Spleen (tissue), 11 donors: ENCODE measurements at regions not wholly inside any gene's neighbourhood (a gene's known extent, or its start where the extent isn't known, plus 50 kb on each side); places are given as distances from the start of the nearest gene placed in this dataset.
A peak's percentile ranks its signal among the peaks of the same experiment; 100 is the strongest.

Experiments used
- DNase-seq: peaks from one replicate; pipeline ENCODE4 v3.0.0-alpha.2; 2020
- H3K27ac ChIP-seq, 8 donors: fragments of 200-600 bp; sonication (generic) in 7 of 8; 1 replicate in 4 of 8; 2 replicates in 4 of 8; pipeline versions ENCODE4 v1.5.0 to v1.8.0; 2016 to 2021; ENCODE audit warnings: inconsistent platforms in 4 of 8, mild to moderate bottlenecking in 4 of 8, moderate library complexity in 1 of 8
- H3K27me3 ChIP-seq, 7 donors: fragments of 200-600 bp; sonication (generic) in 6 of 7; replicated peaks in 1 of 7; 1 replicate in 4 of 7; 2 replicates in 3 of 7; pipeline versions ENCODE4 v1.5.0 to v1.8.0; 2016 to 2021; ENCODE audit warnings: inconsistent platforms in 3 of 7, mild to moderate bottlenecking in 1 of 7
- H3K36me3 ChIP-seq, 6 donors: fragments of 200-600 bp; sonication (generic) in 5 of 6; 1 replicate in 4 of 6; 2 replicates in 2 of 6; pipeline versions ENCODE4 v1.5.0 to v1.8.0; 2016 to 2021; ENCODE audit warnings: inconsistent platforms in 2 of 6
- H3K4me1 ChIP-seq, 6 donors: fragments of 200-600 bp; sonication (generic) in 5 of 6; 1 replicate in 3 of 6; 2 replicates in 3 of 6; pipeline versions ENCODE4 v1.5.0 to v1.8.0; 2016 to 2021; ENCODE audit warnings: inconsistent platforms in 3 of 6
- H3K4me3 ChIP-seq, 8 donors: fragments of 200-600 bp; sonication (generic) in 7 of 8; 1 replicate in 4 of 8; 2 replicates in 4 of 8; pipeline versions ENCODE4 v1.5.0 to v1.8.0; 2016 to 2021; ENCODE audit warnings: inconsistent platforms in 4 of 8, mild to moderate bottlenecking in 4 of 8, moderate library complexity in 2 of 8
- H3K9me3 ChIP-seq, 8 donors: fragments of 200-600 bp; sonication (generic) in 7 of 8; 1 replicate in 4 of 8; 2 replicates in 4 of 8; pipeline versions ENCODE4 v1.5.0 to v1.8.0; 2016 to 2021; ENCODE audit warnings: inconsistent platforms in 4 of 8
- POLR2A ChIP-seq, 3 donors: fragments of 450-650 bp; IDR thresholded peaks; one replicate each; pipeline ENCODE4 v1.5.1; 2017; ENCODE audit warnings: antibody characterized with exemption in 3 of 3, mild to moderate bottlenecking in 1 of 3
- POLR2AphosphoS5 ChIP-seq, 3 donors: sonication (generic); formaldehyde crosslinking; IDR thresholded peaks; one replicate each; pipeline ENCODE4 v1.5.1; 2017; ENCODE audit warnings: antibody characterized with exemption in 3 of 3
- WGBS, 5 donors: extraction: QIAGEN DNeasy Blood & Tissue Kit in 3 of 5; methylation state at CpG; one replicate each; pipeline versions ENCODE4 v1.1.5 to v1.1.7; 2013 to 2018; 5-methylcytosine and 5-hydroxymethylcytosine counted together
- intact Hi-C: fragments of 100-400 bp; cut with DNase I; formaldehyde crosslinking; loops from one replicate; pipeline ENCODE4 v1.15.0; 2023; ENCODE audit warnings: low total_unique reads
- TF ChIP-seq, protein P1 (sequence below), 11 experiments: fragments of 200-600 bp in 7 of 11; fragments of 450-650 bp in 4 of 11; sonication (generic) in 4 of 11; IDR thresholded peaks in 8 of 11; conservative IDR thresholded peaks in 3 of 11; 1 replicate in 7 of 11; 2 replicates in 4 of 11; pipeline versions ENCODE4 v1.4.0 to v1.8.0; 2016 to 2021; ENCODE audit warnings: antibody characterized with exemption in 11 of 11, inconsistent platforms in 4 of 11, mild to moderate bottlenecking in 1 of 11
- donor health status: healthy with polysubstance abuse.
- donor health status: DM: no; HTN: no; CAD: no; lungs with moderate emphysema.
- donor health status: DM: no; HTN: no; CAD: no.
- donor health status: Bipolar disorder and iron deficiency.
- donor health status: healthy.
- donor health status: DM: no; HTN: no; CAD: no.
- donor health status: DM: yes; HTN: yes; CAD: no.

DNA sequence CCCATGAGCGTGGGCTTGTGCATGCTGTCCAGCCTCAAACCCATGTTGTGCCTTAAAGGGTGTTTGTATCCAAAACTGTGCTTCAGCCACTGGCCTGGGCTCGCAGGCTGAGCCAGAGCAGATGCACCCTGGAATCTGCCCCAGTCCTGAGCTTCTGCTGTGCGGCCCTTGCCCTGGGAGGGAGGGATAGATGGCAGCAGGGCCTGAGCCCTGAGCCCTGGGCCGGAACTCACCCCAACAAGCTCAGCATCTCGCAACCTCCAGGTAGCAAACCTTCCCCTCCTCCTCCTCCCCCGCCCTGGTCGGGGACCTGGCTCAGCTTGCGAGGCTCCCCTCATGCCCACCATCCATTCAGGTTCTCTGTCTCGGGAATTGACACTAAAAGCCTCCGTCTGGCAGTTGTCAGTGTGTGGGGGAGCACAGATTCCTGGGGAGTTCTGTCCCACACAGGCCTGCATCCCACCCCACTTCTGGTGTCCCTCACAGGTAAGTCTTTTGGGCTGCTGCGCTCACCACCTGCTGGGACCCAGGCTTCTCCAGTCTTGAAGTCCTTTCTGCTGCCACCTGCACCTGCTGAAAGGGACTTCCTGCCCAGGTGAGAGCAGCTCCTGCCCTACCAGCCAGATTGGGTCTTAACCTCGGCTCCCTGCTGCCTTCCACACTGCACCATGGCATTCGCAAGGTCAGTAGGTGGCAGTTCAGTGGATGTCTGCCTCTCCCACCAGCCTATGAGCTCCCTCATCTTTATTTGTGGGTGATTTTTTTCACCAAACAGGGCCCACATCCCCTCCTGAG is 55.2 kb upstream of the OLFM1 start:
- no peaks in the 10 kb centered on the region for H3K36me3 ChIP-seq
- H3K9me3 ChIP-seq = no peaks in the 10 kb centered on the region
- DNase-seq = peak; percentile 43
- no peaks in the 10 kb centered on the region for H3K4me1 ChIP-seq
- 77 to 84% (median 82%) methylated on average over 12 to 13 of the region's 13 CpGs for whole genome bisulfite sequencing, 5 donors
- no peak overlapping the region for H3K4me3 ChIP-seq
- no peak overlapping the region for H3K27ac ChIP-seq
- intact Hi-C loops = no loop called here
- peaks cover 0 to 42% (median 0%) of the 10 kb centered on the region in 7 donors for H3K27me3 ChIP-seq
- TF ChIP-seq, protein P1, sequence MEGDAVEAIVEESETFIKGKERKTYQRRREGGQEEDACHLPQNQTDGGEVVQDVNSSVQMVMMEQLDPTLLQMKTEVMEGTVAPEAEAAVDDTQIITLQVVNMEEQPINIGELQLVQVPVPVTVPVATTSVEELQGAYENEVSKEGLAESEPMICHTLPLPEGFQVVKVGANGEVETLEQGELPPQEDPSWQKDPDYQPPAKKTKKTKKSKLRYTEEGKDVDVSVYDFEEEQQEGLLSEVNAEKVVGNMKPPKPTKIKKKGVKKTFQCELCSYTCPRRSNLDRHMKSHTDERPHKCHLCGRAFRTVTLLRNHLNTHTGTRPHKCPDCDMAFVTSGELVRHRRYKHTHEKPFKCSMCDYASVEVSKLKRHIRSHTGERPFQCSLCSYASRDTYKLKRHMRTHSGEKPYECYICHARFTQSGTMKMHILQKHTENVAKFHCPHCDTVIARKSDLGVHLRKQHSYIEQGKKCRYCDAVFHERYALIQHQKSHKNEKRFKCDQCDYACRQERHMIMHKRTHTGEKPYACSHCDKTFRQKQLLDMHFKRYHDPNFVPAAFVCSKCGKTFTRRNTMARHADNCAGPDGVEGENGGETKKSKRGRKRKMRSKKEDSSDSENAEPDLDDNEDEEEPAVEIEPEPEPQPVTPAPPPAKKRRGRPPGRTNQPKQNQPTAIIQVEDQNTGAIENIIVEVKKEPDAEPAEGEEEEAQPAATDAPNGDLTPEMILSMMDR (IDR thresholded peaks at IDR 0.05 in 8 of 11, conservative IDR thresholded peaks at IDR 0.05 in 3 of 11) = no peak
- no peak for TF ChIP-seq POLR2AphosphoS5 (IDR thresholded peaks at IDR 0.05)
- no peak for TF ChIP-seq POLR2A (IDR thresholded peaks at IDR 0.05)

DNA sequence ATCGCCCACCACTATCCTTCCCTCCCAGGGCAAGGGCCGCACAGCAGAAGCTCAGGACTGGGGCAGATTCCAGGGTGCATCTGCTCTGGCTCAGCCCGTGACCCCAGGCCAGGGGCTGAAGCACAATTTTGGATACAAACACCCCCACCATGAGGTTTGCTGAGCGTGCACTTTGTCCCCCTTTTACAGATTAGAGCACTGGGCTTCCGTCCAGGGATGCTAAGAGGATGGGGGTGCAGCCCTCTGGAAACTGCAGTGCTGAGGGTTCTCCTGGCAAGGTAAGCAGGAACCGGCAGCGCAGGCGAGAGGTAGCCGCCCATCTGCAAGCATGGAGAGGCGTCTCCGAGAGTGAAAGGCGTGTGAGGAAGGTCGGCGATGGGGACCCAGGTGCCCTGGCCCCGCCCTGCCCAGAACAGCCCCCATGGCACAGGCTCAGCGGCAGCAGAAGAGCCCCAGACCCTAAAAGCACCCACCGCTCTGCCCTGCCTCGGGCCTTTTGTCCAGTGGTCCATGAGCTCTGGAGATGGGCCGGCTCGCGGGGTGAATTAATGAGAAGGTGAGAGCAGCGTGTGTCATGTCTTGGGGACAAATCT is 54.5 kb upstream of the OLFM1 start:
- no peak overlapping the region for H3K27ac ChIP-seq
- no peaks in the 10 kb centered on the region for H3K9me3 ChIP-seq
- peaks cover 0 to 42% (median 0%) of the 10 kb centered on the region in 7 donors for H3K27me3 ChIP-seq
- intact Hi-C loops = no loop called here
- TF ChIP-seq POLR2AphosphoS5 (IDR thresholded peaks at IDR 0.05) (no peak), POLR2A (IDR thresholded peaks at IDR 0.05) (no peak)
- TF ChIP-seq, protein P1 (IDR thresholded peaks at IDR 0.05 in 8 of 11, conservative IDR thresholded peaks at IDR 0.05 in 3 of 11) = no peak
- H3K4me3 ChIP-seq = no peak overlapping the region
- H3K36me3 ChIP-seq = no peaks in the 10 kb centered on the region
- H3K4me1 ChIP-seq = no peaks in the 10 kb centered on the region
- WGBS, 5 donors = 78 to 90% (median 87%) methylated on average over 21 to 22 of the region's 22 CpGs
- DNase-seq = peak; percentile 50

DNA sequence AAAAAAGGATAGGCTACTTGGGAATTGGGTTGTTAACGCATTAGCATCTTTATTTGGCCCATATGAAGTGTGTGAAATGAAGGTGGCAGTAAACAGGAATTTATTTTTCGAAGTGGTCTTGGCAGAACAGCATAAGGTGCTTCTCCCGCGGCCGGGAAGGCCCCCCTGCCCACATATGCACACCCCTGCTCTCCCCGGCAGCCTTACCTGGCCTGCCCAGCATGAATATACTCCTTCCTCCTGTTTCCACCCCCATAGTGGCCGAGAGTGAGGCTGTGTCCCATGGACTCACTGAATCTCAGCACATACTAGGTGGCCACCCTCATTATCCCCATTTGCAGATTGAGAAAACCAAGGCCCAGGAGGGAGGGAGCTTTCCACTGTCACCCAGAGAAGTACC is 54.0 kb upstream of the OLFM1 start:
- TF ChIP-seq, protein P1 (IDR thresholded peaks at IDR 0.05 in 8 of 11, conservative IDR thresholded peaks at IDR 0.05 in 3 of 11) = no peak
- no peak for TF ChIP-seq POLR2A (IDR thresholded peaks at IDR 0.05)
- no peak for TF ChIP-seq POLR2AphosphoS5 (IDR thresholded peaks at IDR 0.05)
- Histone ChIP-seq H3K27ac (no peak overlapping the region), H3K27me3 (peaks cover 0 to 42% (median 0%) of the 10 kb centered on the region in 7 donors), H3K36me3 (no peaks in the 10 kb centered on the region), H3K9me3 (no peaks in the 10 kb centered on the region), H3K4me3 (no peak overlapping the region), H3K4me1 (no peaks in the 10 kb centered on the region)
- WGBS, 5 donors = 73 to 79% (median 76%) methylated on average over 7 of the region's 7 CpGs
- DNase-seq = peak; percentile 30
- intact Hi-C loops = no loop called here

DNA sequence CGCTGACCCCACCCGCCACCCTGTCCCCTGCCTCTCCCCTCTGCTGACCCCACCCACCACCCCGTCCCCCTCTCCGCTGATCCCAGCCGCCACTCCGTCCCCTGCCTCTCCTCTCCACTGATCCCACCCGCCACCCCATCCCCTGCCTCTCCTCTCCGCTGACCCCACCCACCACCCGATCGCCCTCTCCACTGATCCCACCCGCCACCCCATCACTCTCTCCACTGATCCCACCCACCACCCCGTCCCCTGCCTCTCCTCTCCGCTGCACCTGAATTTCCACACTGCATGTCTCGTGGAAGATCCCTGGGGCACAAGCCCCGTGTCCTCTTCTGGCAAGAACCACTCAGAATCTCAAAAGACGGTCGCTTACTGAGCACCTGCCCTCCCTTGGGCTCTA is 53.4 kb upstream of the OLFM1 start:
- no peak for TF ChIP-seq POLR2A (IDR thresholded peaks at IDR 0.05)
- no peak for TF ChIP-seq POLR2AphosphoS5 (IDR thresholded peaks at IDR 0.05)
- TF ChIP-seq, protein P1 (IDR thresholded peaks at IDR 0.05 in 8 of 11, conservative IDR thresholded peaks at IDR 0.05 in 3 of 11) = no peak
- Histone ChIP-seq H3K4me3 (no peak overlapping the region), H3K4me1 (no peaks in the 10 kb centered on the region), H3K27ac (no peak overlapping the region), H3K27me3 (peaks cover 0 to 42% (median 0%) of the 10 kb centered on the region in 7 donors), H3K36me3 (no peaks in the 10 kb centered on the region), H3K9me3 (no peaks in the 10 kb centered on the region)
- 86 to 90% (median 87%) methylated on average over 16 to 17 of the region's 17 CpGs for WGBS, 5 donors
- intact Hi-C loops = no loop called here
- DNase-seq = no peak
